Coronary artery (tissue), 2 donors: ENCODE measurements at regions not wholly inside any gene's neighbourhood (a gene's known extent, or its start where the extent isn't known, plus 50 kb on each side); places are given as distances from the start of the nearest gene placed in this dataset.

Experiments used
- DNase-seq: peaks from one replicate; pipeline ENCODE4 v3.0.0-alpha.2; 2017; ENCODE audit warnings: low spot score
- H3K27ac ChIP-seq, 2 donors: fragments of 200-600 bp; sonication (generic); one replicate each; pipeline ENCODE4 v1.5.1; 2016 to 2019
- H3K4me3 ChIP-seq: fragments of 200-600 bp; sonication (generic); 2 replicates; pipeline ENCODE4 v1.5.1; 2016; ENCODE audit warnings: mild to moderate bottlenecking, moderate library complexity
- TF ChIP-seq, protein P1 (sequence below): fragments of 200-600 bp; sonication (generic); IDR thresholded peaks from one replicate; pipeline ENCODE4 v1.5.1; 2019; ENCODE audit warnings: antibody characterized with exemption

DNA sequence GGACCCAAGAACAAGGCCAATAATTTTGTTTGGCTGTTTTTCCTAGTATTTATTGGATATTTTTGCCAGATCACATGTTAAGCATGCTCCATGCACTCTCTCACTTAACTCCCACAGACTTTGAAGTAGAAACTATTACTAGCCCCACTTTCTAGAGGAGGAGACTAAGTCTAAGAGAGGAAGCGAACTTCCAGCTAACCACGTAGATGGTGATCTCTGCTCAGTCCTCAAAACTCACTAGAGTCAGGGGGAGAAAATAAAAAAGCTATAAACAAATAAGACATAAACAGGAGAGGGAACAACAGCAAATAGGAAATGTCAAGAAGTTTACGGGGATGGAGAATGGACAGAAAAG lies 481.0 kb upstream of the PROK2 start:
- no peak for DNase-seq

DNA sequence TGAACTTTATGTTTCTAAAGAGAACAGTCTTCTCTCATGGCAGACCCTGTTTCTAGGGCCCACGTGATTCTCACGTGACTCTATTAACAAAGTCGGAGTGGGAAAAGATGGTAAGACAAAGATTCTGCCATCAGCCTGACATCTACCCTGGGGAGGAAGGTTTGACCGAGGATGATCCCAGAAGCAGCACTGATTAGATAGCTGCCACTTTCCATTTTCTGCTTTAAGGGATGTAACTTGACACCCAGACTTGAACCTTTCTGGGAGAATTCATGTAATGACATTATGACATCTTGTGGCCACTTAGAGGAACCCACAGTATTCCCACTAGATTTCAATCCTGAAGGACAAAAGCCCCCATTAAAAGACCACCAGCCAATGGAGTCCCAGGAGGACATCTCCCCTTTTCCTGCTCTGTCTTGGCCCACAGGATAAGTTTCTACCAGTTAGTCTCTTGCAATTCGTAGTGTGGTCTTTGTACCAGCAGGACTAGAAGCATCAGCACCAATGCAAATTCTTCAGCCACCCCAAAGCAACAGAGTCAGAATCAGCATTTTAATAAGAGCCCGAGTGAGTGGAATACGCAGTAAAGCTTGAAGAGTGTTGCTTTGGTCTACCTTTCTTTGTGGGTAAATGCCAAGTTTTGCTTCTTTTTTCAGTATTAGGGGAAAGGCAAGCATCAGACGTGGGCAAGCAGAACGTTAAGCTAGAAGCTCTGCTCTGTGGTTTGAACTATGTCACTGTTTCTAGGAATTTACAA lies 480.5 kb upstream of the PROK2 start:
- TF ChIP-seq, protein P1, sequence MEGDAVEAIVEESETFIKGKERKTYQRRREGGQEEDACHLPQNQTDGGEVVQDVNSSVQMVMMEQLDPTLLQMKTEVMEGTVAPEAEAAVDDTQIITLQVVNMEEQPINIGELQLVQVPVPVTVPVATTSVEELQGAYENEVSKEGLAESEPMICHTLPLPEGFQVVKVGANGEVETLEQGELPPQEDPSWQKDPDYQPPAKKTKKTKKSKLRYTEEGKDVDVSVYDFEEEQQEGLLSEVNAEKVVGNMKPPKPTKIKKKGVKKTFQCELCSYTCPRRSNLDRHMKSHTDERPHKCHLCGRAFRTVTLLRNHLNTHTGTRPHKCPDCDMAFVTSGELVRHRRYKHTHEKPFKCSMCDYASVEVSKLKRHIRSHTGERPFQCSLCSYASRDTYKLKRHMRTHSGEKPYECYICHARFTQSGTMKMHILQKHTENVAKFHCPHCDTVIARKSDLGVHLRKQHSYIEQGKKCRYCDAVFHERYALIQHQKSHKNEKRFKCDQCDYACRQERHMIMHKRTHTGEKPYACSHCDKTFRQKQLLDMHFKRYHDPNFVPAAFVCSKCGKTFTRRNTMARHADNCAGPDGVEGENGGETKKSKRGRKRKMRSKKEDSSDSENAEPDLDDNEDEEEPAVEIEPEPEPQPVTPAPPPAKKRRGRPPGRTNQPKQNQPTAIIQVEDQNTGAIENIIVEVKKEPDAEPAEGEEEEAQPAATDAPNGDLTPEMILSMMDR: no peak
- no peak overlapping the region for H3K4me3 ChIP-seq
- no peak overlapping the region for H3K27ac ChIP-seq
- no peak for DNase-seq

More for the DNA sequence above, 481.0 kb upstream of the PROK2 start:
- TF ChIP-seq, protein P1: no peak
- Histone ChIP-seq H3K27ac (no peak overlapping the region), H3K4me3 (no peak overlapping the region)

DNA sequence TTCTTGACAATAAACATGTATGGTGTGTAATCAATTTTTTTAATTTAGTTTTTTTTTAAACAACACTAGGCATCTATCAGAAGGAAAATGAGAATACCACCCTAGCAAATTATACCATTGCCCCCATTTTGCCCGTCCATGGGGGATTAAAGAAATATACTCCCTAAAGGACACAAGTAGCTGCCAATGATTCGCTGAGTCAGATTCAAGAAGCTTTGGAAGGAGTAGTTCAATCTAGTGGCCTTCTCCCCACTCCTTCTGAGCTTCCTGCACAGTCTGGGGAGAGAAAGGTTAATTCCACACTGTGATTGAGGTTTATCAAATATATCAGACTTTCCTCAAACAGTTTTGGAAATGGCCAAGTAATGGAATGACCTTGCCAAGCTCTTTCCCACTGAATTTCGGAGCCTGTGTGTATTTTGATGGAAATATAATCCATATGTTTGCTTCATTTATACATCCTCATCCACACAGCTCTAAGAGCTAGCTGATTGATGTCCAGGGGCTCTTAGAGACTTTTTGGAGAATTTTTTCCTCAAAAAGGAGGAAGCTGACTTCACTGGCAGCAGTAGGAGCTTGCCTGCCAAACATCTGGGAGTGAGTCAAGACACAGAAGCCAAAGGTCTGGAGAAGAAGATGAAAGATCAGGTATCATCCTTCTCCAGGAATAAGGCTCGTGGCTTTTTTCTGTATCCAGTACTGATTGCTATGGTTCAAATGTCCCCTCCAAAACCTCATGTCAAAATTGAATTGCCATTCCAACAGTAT lies 478.5 kb upstream of the PROK2 start:
- TF ChIP-seq, protein P1: no peak
- DNase-seq: no peak
- Histone ChIP-seq H3K4me3 (no peak overlapping the region), H3K27ac (no peak overlapping the region)

DNA sequence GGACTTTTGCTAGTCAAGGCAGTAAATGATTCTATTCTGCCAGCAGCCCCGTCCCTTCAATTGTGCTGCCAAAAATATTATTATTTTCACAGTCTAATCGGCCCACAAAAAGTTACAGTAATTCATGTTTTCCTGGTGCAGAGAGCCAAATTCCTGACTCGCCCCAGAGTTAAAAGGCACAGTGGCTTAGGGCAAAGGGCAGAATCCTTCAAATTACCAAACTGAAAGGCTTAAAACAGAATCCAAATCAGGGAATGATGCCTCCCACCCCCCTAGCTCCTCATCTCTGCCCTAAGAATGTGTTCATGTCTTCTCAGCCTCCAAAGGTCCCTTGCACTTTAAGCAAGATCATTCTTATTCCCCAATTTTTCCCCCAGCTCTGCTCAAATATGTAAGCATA lies 477.8 kb upstream of the PROK2 start:
- no peak for DNase-seq
- Histone ChIP-seq H3K27ac (no peak overlapping the region), H3K4me3 (no peak overlapping the region)
- TF ChIP-seq, protein P1: no peak

GRCh38 chr3:72261566-72262564 lies 476.9 kb upstream of the PROK2 start:
- Histone ChIP-seq H3K4me3 (no peak overlapping the region), H3K27ac (peak overlapping the region in 1 of 2 donors; percentile 35)
- DNase-seq: no peak
- TF ChIP-seq, protein P1: no peak

DNA sequence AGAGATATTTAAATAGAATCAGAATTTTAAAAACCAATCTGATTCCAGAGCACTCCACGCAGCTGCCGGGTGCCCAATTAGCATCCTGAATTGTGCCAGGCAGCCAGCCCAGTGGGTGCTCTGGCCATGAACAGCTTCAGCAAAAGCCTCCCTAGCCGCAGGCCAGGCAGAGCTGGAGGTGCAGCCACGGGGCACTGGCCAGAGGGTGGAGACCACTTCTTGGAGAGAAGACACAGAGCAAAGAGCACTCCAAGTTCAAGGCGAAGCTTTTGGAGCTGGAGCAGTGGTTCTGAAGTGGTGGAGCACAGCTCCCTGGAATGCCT lies 475.6 kb upstream of the PROK2 start:
- TF ChIP-seq, protein P1: no peak
- DNase-seq: no peak

More for the DNA sequence above, 475.6 kb upstream of the PROK2 start:
- Histone ChIP-seq H3K4me3 (no peak overlapping the region), H3K27ac (no peak overlapping the region)
